SK-N-SH treated with all-trans-retinoic acid at 6 μM for 48 hours (cell line): ENCODE measurements at regions not wholly inside any gene's neighbourhood (a gene's known extent, or its start where the extent isn't known, plus 50 kb on each side); places are given as distances from the start of the nearest gene placed in this dataset.

Experiments
- ATAC-seq: fragments of 200-7000 bp; cut with Tn5 transposase; 3 replicates; pipeline ENCODE4 v1.9.1; 2020; ENCODE audit warnings: mild to moderate bottlenecking, moderate library complexity
- ARNTL ChIP-seq: fragments of 450-650 bp; formaldehyde crosslinking; IDR thresholded peaks from 2 replicates; pipeline ENCODE4 v1.5.0; 2020; ENCODE audit warnings: low read depth, mild to moderate bottlenecking, moderate library complexity, borderline replicate concordance
- BACH2 ChIP-seq: fragments of 250-450 bp; sonication (Bioruptor Pico); IDR thresholded peaks from 2 replicates; pipeline ENCODE4 v1.9.0; 2021; ENCODE audit warnings: mild to moderate bottlenecking, borderline replicate concordance
- CSDC2 ChIP-seq: fragments of 250-450 bp; sonication (Bioruptor Pico); IDR thresholded peaks from 2 replicates; pipeline ENCODE4 v1.5.0; 2020; ENCODE audit warnings: mild to moderate bottlenecking, moderate library complexity
- ESRRG ChIP-seq: fragments of 250-450 bp; sonication (Bioruptor Pico); IDR thresholded peaks from 2 replicates; pipeline ENCODE4 v1.6.1; 2021; ENCODE audit warnings: mild to moderate bottlenecking
- GLIS3 ChIP-seq: fragments of 250-450 bp; sonication (Bioruptor Pico); IDR thresholded peaks from 2 replicates; pipeline ENCODE4 v1.5.0; 2020; ENCODE audit warnings: mild to moderate bottlenecking, moderate library complexity
- ISL1 ChIP-seq: fragments of 250-450 bp; sonication (Bioruptor Pico); IDR thresholded peaks from 2 replicates; pipeline ENCODE4 v2.1.2; 2022; ENCODE audit warnings: mild to moderate bottlenecking, moderate library complexity
- OSR1 ChIP-seq: fragments of 250-450 bp; sonication (Bioruptor Pico); IDR thresholded peaks from 2 replicates; pipeline ENCODE4 v1.8.0; 2022; ENCODE audit warnings: moderate library complexity, mild to moderate bottlenecking, inconsistent platforms
- PPARA ChIP-seq: fragments of 250-450 bp; sonication (Bioruptor Pico); IDR thresholded peaks from 2 replicates; pipeline ENCODE4 v1.5.0; 2020; ENCODE audit warnings: mild to moderate bottlenecking, borderline replicate concordance
- RARB ChIP-seq: fragments of 250-450 bp; sonication (Bioruptor Pico); IDR thresholded peaks from 2 replicates; pipeline ENCODE4 v1.8.0; 2021; ENCODE audit warnings: mild to moderate bottlenecking, moderate library complexity
- SNAI2 ChIP-seq: fragments of 250-450 bp; sonication (Bioruptor Pico); IDR thresholded peaks from 2 replicates; pipeline ENCODE4 v1.5.0; 2020; ENCODE audit warnings: mild to moderate bottlenecking, moderate library complexity
- TCF4 ChIP-seq: fragments of 250-450 bp; sonication (Bioruptor Pico); IDR thresholded peaks from 2 replicates; pipeline ENCODE4 v1.8.0; 2021; ENCODE audit warnings: mild to moderate bottlenecking, moderate library complexity, borderline replicate concordance
- ZC3H10 ChIP-seq: fragments of 250-450 bp; sonication (Bioruptor Pico); IDR thresholded peaks from 2 replicates; pipeline ENCODE4 v1.5.1; 2021; ENCODE audit warnings: mild to moderate bottlenecking, moderate library complexity
- ZFP3 ChIP-seq: fragments of 250-450 bp; sonication (Bioruptor Pico); IDR thresholded peaks from 2 replicates; pipeline ENCODE4 v1.5.0; 2020; ENCODE audit warnings: mild to moderate bottlenecking, moderate library complexity
- ZFP30 ChIP-seq: fragments of 450-650 bp; formaldehyde crosslinking; IDR thresholded peaks from 2 replicates; pipeline ENCODE4 v1.5.0; 2022; ENCODE audit warnings: mild to moderate bottlenecking, moderate library complexity
- ZNF565 ChIP-seq: fragments of 450-650 bp; formaldehyde crosslinking; conservative IDR thresholded peaks from 2 replicates; pipeline ENCODE4 v1.5.0; 2020; ENCODE audit warnings: low read depth, mild to moderate bottlenecking, moderate library complexity
- ZNF70 ChIP-seq: fragments of 450-650 bp; formaldehyde crosslinking; IDR thresholded peaks from 2 replicates; pipeline ENCODE4 v1.5.0; 2020; ENCODE audit warnings: mild to moderate bottlenecking, moderate library complexity
- ZNF8 ChIP-seq: fragments of 450-650 bp; formaldehyde crosslinking; IDR thresholded peaks from 2 replicates; pipeline ENCODE4 v1.5.0; 2020; ENCODE audit warnings: mild to moderate bottlenecking, moderate library complexity
- TF ChIP-seq, protein P1 (sequence below): fragments of 250-450 bp; sonication (Bioruptor Pico); IDR thresholded peaks from 2 replicates; pipeline ENCODE4 v1.8.0; 2021; ENCODE audit warnings: low read depth, mild to moderate bottlenecking, moderate library complexity, borderline replicate concordance
- TF ChIP-seq, protein P2 (sequence below): fragments of 250-450 bp; sonication (Bioruptor Pico); IDR thresholded peaks from 2 replicates; pipeline ENCODE4 v1.5.1; 2021; ENCODE audit warnings: mild to moderate bottlenecking, moderate library complexity
- TF ChIP-seq, protein P3 (sequence below): fragments of 250-450 bp; sonication (Bioruptor Pico); IDR thresholded peaks from 2 replicates; pipeline ENCODE4 v1.5.1; 2020; ENCODE audit warnings: low read depth, mild to moderate bottlenecking, moderate library complexity
- TF ChIP-seq, protein P4 (sequence below): fragments of 250-450 bp; sonication (Bioruptor Pico); IDR thresholded peaks from 2 replicates; pipeline ENCODE4 v1.8.0; 2020; ENCODE audit warnings: mild to moderate bottlenecking, moderate library complexity, borderline replicate concordance
- TF ChIP-seq, protein P5 (sequence below): fragments of 250-450 bp; sonication (Bioruptor Pico); IDR thresholded peaks from 2 replicates; pipeline ENCODE4 v1.5.0; 2020; ENCODE audit warnings: mild to moderate bottlenecking, moderate library complexity

DNA sequence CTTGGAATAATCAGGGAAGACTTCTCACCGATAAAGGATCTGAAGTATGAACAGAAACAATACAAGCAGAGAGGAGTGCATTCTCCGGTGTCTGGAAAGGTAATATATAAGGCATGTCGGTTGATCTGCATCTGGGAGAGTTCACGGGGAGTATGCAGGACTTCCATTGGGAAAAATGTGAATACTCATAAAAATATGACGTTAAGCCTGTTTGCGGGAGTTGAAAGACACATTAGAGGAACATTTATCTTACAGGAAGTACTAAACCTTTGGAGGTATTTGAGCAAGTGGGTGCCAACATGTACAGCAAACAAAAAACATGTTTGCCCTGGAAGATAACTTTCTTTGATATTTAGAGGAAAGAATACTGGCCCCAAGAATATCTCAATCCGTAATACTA is 286.8 kb downstream of the SLITRK6 start:
- ATAC-seq, result no peak

DNA sequence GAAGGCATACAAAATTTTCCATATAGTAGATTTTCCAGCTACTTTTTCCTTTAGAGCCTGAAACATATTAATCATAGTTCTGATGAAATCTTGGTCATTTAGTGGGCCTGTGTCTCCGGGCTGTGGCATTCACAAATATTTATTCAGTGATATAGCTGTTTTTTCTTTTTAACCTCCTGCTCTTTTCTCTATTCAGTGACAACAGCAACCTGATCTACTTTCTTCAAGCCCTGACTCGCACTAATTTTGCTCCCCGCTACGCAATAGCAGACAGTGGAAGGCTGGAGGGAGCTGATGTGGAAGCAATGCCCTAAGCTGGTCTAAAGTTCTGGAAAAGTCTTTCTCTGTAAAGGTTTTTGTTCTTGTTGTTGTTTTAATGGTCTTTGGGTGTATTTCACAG is 289.7 kb downstream of the SLITRK6 start:
- ATAC-seq, result no peak; the same call in 2 of the 3 replicates
- TF ChIP-seq CSDC2 (CRISPR knock-in tag), result no peak
- TF ChIP-seq, all 23 proteins: peak for 0

More for the DNA sequence above, 286.8 kb downstream of the SLITRK6 start:
- TF ChIP-seq ZNF8 (CRISPR knock-in tag) (no peak), ESRRG (CRISPR knock-in tag) (no peak), PPARA (CRISPR knock-in tag) (no peak), ZFP30 (no peak), CSDC2 (CRISPR knock-in tag) (no peak), ZFP3 (CRISPR knock-in tag) (no peak), OSR1 (no peak)
- TF ChIP-seq, protein P1, sequence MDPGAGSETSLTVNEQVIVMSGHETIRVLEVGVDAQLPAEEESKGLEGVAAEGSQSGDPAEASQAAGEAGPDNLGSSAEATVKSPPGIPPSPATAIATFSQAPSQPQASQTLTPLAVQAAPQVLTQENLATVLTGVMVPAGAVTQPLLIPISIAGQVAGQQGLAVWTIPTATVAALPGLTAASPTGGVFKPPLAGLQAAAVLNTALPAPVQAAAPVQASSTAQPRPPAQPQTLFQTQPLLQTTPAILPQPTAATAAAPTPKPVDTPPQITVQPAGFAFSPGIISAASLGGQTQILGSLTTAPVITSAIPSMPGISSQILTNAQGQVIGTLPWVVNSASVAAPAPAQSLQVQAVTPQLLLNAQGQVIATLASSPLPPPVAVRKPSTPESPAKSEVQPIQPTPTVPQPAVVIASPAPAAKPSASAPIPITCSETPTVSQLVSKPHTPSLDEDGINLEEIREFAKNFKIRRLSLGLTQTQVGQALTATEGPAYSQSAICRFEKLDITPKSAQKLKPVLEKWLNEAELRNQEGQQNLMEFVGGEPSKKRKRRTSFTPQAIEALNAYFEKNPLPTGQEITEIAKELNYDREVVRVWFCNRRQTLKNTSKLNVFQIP (CRISPR knock-in tag), result no peak
- TF ChIP-seq, protein P2, sequence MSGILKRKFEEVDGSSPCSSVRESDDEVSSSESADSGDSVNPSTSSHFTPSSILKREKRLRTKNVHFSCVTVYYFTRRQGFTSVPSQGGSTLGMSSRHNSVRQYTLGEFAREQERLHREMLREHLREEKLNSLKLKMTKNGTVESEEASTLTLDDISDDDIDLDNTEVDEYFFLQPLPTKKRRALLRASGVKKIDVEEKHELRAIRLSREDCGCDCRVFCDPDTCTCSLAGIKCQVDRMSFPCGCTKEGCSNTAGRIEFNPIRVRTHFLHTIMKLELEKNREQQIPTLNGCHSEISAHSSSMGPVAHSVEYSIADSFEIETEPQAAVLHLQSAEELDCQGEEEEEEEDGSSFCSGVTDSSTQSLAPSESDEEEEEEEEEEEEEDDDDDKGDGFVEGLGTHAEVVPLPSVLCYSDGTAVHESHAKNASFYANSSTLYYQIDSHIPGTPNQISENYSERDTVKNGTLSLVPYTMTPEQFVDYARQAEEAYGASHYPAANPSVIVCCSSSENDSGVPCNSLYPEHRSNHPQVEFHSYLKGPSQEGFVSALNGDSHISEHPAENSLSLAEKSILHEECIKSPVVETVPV, result no peak

DNA sequence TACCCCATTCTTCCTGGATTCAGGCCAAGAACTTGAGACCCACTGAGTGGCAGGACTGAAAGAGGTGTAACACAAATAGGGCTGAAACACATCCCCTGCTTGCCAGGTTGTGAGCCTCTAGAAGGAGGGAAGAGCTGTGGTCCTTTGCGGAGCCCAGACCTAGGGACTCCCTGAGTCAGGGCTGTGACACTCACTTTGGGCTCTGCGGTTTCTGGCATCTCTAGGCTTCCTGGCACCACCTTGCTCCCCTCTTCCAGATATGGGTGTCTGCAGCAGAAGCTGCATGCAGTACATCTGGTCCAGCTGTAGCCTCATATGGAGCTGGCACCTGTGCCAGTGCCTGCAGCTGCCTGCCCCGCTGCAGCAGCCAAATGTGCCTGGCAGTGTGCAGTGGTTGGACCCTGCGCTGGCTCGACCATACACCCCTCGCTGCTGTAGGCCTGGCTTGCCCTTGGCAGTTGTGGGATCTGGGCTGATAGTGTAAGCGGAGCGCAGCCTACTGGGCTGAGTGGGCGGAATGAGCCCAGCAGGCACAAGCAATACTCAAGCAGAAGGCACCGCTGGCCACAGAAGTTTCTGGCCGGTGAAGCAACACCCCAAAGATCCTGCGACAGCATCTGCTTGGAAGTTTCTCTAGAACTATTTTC is 290.4 kb downstream of the SLITRK6 start:
- ATAC-seq, result peak; percentile 56
- TF ChIP-seq ZC3H10 (CRISPR knock-in tag) (no peak), ZFP3 (CRISPR knock-in tag) (no peak), PPARA (CRISPR knock-in tag) (no peak), SNAI2 (no peak), ZNF70 (CRISPR knock-in tag) (no peak), CSDC2 (CRISPR knock-in tag) (no peak), TCF4 (CRISPR knock-in tag) (no peak), ZNF565 (CRISPR knock-in tag) (no peak), OSR1 (no peak), ARNTL (CRISPR knock-in tag) (no peak), ESRRG (CRISPR knock-in tag) (no peak), GLIS3 (CRISPR knock-in tag) (no peak), ISL1 (CRISPR knock-in tag) (no peak), RARB (CRISPR knock-in tag) (no peak), BACH2 (CRISPR knock-in tag) (no peak), ZNF8 (CRISPR knock-in tag) (no peak)
- TF ChIP-seq, protein P1 (CRISPR knock-in tag), result no peak
- TF ChIP-seq, protein P3, sequence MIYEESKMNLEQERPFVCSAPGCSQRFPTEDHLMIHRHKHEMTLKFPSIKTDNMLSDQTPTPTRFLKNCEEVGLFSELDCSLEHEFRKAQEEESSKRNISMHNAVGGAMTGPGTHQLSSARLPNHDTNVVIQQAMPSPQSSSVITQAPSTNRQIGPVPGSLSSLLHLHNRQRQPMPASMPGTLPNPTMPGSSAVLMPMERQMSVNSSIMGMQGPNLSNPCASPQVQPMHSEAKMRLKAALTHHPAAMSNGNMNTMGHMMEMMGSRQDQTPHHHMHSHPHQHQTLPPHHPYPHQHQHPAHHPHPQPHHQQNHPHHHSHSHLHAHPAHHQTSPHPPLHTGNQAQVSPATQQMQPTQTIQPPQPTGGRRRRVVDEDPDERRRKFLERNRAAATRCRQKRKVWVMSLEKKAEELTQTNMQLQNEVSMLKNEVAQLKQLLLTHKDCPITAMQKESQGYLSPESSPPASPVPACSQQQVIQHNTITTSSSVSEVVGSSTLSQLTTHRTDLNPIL (CRISPR knock-in tag), result no peak
- TF ChIP-seq, protein P4, sequence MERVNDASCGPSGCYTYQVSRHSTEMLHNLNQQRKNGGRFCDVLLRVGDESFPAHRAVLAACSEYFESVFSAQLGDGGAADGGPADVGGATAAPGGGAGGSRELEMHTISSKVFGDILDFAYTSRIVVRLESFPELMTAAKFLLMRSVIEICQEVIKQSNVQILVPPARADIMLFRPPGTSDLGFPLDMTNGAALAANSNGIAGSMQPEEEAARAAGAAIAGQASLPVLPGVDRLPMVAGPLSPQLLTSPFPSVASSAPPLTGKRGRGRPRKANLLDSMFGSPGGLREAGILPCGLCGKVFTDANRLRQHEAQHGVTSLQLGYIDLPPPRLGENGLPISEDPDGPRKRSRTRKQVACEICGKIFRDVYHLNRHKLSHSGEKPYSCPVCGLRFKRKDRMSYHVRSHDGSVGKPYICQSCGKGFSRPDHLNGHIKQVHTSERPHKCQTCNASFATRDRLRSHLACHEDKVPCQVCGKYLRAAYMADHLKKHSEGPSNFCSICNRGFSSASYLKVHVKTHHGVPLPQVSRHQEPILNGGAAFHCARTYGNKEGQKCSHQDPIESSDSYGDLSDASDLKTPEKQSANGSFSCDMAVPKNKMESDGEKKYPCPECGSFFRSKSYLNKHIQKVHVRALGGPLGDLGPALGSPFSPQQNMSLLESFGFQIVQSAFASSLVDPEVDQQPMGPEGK (CRISPR knock-in tag), result no peak
- TF ChIP-seq, protein P5, sequence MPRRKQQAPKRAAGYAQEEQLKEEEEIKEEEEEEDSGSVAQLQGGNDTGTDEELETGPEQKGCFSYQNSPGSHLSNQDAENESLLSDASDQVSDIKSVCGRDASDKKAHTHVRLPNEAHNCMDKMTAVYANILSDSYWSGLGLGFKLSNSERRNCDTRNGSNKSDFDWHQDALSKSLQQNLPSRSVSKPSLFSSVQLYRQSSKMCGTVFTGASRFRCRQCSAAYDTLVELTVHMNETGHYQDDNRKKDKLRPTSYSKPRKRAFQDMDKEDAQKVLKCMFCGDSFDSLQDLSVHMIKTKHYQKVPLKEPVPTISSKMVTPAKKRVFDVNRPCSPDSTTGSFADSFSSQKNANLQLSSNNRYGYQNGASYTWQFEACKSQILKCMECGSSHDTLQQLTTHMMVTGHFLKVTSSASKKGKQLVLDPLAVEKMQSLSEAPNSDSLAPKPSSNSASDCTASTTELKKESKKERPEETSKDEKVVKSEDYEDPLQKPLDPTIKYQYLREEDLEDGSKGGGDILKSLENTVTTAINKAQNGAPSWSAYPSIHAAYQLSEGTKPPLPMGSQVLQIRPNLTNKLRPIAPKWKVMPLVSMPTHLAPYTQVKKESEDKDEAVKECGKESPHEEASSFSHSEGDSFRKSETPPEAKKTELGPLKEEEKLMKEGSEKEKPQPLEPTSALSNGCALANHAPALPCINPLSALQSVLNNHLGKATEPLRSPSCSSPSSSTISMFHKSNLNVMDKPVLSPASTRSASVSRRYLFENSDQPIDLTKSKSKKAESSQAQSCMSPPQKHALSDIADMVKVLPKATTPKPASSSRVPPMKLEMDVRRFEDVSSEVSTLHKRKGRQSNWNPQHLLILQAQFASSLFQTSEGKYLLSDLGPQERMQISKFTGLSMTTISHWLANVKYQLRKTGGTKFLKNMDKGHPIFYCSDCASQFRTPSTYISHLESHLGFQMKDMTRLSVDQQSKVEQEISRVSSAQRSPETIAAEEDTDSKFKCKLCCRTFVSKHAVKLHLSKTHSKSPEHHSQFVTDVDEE (CRISPR knock-in tag), result no peak
- TF ChIP-seq, all 23 proteins: peak for 0
